ENCODE measurements at regions not wholly inside any gene's neighbourhood (a gene's known extent, or its start where the extent isn't known, plus 50 kb on each side); places are given as distances from the start of the nearest gene placed in this dataset.
A peak's percentile ranks its signal among the peaks of the same experiment; 100 is the strongest.

GRCh38 chr13:59178344-59178743 is 985.4 kb downstream of the DIAPH3 start:
- peak; percentile 79 for ATAC-seq
- TF ChIP-seq ZNF281 (CRISPR knock-in tag; IDR thresholded peaks at IDR 0.05) (no peak), MXD4 (CRISPR knock-in tag; IDR thresholded peaks at IDR 0.05; ENCODE audit: borderline replicate concordance) (no peak), USF2 (CRISPR knock-in tag; IDR thresholded peaks at IDR 0.05) (no peak), SOX15 (CRISPR knock-in tag; IDR thresholded peaks at IDR 0.05) (no peak), ZNF425 (CRISPR knock-in tag; conservative IDR thresholded peaks at IDR 0.05) (no peak), ZBTB21 (CRISPR knock-in tag; IDR thresholded peaks at IDR 0.05; ENCODE audit: borderline replicate concordance) (no peak)
- Mint-ChIP-seq H3K27ac (no peak overlapping the region), H3K36me3 (no peaks in the 10 kb centered on the region), H3K27me3 (ENCODE audit: low read depth) (no peaks in the 10 kb centered on the region), H3K9me3 (peaks cover 10% of the 10 kb centered on the region; the same call in 1 of the 2 replicates), H3K4me3 (no peak overlapping the region), H3K4me1 (peaks cover 12% of the 10 kb centered on the region)
- DNase-seq (ENCODE audit: low spot score), result no peak
- ChIA-PET CTCF (no interaction called here), POLR2A (interaction anchor here (1.2 kb wide), 1 partner anchor 8 kb away, joined by 3 read pairs; no protein-coding TSS in a partner anchor)

- ChIA-PET POLR2A (no interaction called here), CTCF (no interaction called here)
- Mint-ChIP-seq H3K27me3 (ENCODE audit: low read depth) (no peaks in the 10 kb centered on the region), H3K4me1 (no peaks in the 10 kb centered on the region), H3K27ac (no peak overlapping the region), H3K9me3 (no peaks in the 10 kb centered on the region), H3K4me3 (no peak overlapping the region), H3K36me3 (no peaks in the 10 kb centered on the region)
- no peak for DNase-seq (ENCODE audit: low spot score)
- TF ChIP-seq ZSCAN18 (CRISPR knock-in tag; IDR thresholded peaks at IDR 0.05) (no peak), GRHL2 (CRISPR knock-in tag; IDR thresholded peaks at IDR 0.05; ENCODE audit: insufficient replicate concordance, severe bottlenecking) (no peak)
- ATAC-seq, result no peak
Observed at GRCh38 chr13:59182241-59182640, 981.5 kb downstream of the DIAPH3 start.

GRCh38 chr13:59197397-59197796 is 966.3 kb downstream of the DIAPH3 start:
- no peak for ATAC-seq
- TF ChIP-seq TEAD1 (CRISPR knock-in tag; IDR thresholded peaks at IDR 0.05) (no peak), E2F4 (CRISPR knock-in tag; IDR thresholded peaks at IDR 0.05; ENCODE audit: borderline replicate concordance, low read depth) (no peak), CTCF (IDR thresholded peaks at IDR 0.05) (no peak), TP53 (CRISPR knock-in tag; IDR thresholded peaks at IDR 0.05) (no peak), ZNF121 (CRISPR knock-in tag; IDR thresholded peaks at IDR 0.05) (no peak), MXD4 (CRISPR knock-in tag; IDR thresholded peaks at IDR 0.05; ENCODE audit: borderline replicate concordance) (no peak), ZBTB43 (CRISPR knock-in tag; IDR thresholded peaks at IDR 0.05) (no peak), ZNF512 (CRISPR knock-in tag; IDR thresholded peaks at IDR 0.05; ENCODE audit: borderline replicate concordance) (no peak), USF1 (CRISPR knock-in tag; IDR thresholded peaks at IDR 0.05) (no peak)

More at GRCh38 chr13:59197397-59197796, 966.3 kb downstream of the DIAPH3 start:
- Mint-ChIP-seq H3K4me1 (no peaks in the 10 kb centered on the region; the same call in 1 of the 2 replicates), H3K27me3 (ENCODE audit: low read depth) (no peaks in the 10 kb centered on the region), H3K9me3 (no peaks in the 10 kb centered on the region), H3K27ac (no peak overlapping the region), H3K36me3 (no peaks in the 10 kb centered on the region), H3K4me3 (no peak overlapping the region)
- ChIA-PET CTCF (no interaction called here), POLR2A (no interaction called here)
- no peak for DNase-seq (ENCODE audit: low spot score)

All from WTC11 (cell line).